Vagina (tissue), 2 donors: ENCODE measurements at regions not wholly inside any gene's neighbourhood (a gene's known extent, or its start where the extent isn't known, plus 50 kb on each side); places are given as distances from the start of the nearest gene placed in this dataset.
A peak's percentile ranks its signal among the peaks of the same experiment; 100 is the strongest.

Source experiments
- DNase-seq, 2 donors: peaks; one replicate each; pipeline ENCODE4 v3.0.0-alpha.2; 2017; ENCODE audit errors: extremely low spot score in 2 of 2
- H3K27ac ChIP-seq: fragments of 200-600 bp; sonication (generic); one replicate; pipeline ENCODE4 v1.5.1; 2019
- H3K27me3 ChIP-seq: fragments of 200-600 bp; sonication (generic); one replicate; pipeline ENCODE4 v1.5.1; 2019
- H3K36me3 ChIP-seq, 2 donors: fragments of 200-600 bp; sonication (generic); one replicate each; pipeline ENCODE4 v1.5.1; 2017 to 2019
- H3K4me1 ChIP-seq: fragments of 200-600 bp; sonication (generic); one replicate; pipeline ENCODE4 v1.5.1; 2019
- H3K4me3 ChIP-seq, 2 donors: fragments of 200-600 bp; sonication (generic); 1 replicate in 1 of 2; 2 replicates in 1 of 2; pipeline ENCODE4 v1.5.1; 2016 to 2019
- H3K9me3 ChIP-seq: fragments of 200-600 bp; sonication (generic); one replicate; pipeline ENCODE4 v1.5.1; 2019
- CTCF ChIP-seq, 3 experiments: fragments of 450-650 bp in 2 of 3; fragments of 200-600 bp in 1 of 3; sonication (generic) in 1 of 3; IDR thresholded peaks; one replicate each; pipeline ENCODE4 v1.5.1; 2017 to 2019; ENCODE audit warnings: antibody characterized with exemption in 3 of 3, mild to moderate bottlenecking in 2 of 3, moderate library complexity in 2 of 3
- POLR2A ChIP-seq, 2 donors: fragments of 450-650 bp; IDR thresholded peaks; one replicate each; pipeline ENCODE4 v1.6.1; 2017; ENCODE audit warnings: antibody characterized with exemption in 2 of 2, mild to moderate bottlenecking in 2 of 2, moderate library complexity in 2 of 2
- POLR2AphosphoS5 ChIP-seq, 2 donors: sonication (generic); formaldehyde crosslinking; IDR thresholded peaks; one replicate each; pipeline ENCODE4 v1.9.0; 2017; ENCODE audit warnings: antibody characterized with exemption in 2 of 2, mild to moderate bottlenecking in 2 of 2, low read depth in 1 of 2; ENCODE audit not compliant: insufficient read depth in 1 of 2
- intact Hi-C: fragments of 100-400 bp; cut with DNase I; formaldehyde crosslinking; loops from one replicate; pipeline ENCODE4 v1.15.1; 2023

- Histone ChIP-seq H3K27ac (peak overlapping the region; percentile 32), H3K27me3 (no peaks in the 10 kb centered on the region), H3K4me1 (peaks cover 9% of the 10 kb centered on the region), H3K4me3 (no peak overlapping the region), H3K36me3 (no peaks in the 10 kb centered on the region), H3K9me3 (no peaks in the 10 kb centered on the region)
- TF ChIP-seq POLR2AphosphoS5 (IDR thresholded peaks at IDR 0.05; ENCODE audit: insufficient read depth in 1 of 2, low read depth in 1 of 2) (no peak), CTCF (IDR thresholded peaks at IDR 0.05) (no peak), POLR2A (IDR thresholded peaks at IDR 0.05) (no peak)
- intact Hi-C loops, result no loop called here
- no peak for DNase-seq
These were observed 341.5 kb upstream of the ETAA1 start for GRCh38 chr2:67055387-67056304.

- Histone ChIP-seq H3K36me3 (no peaks in the 10 kb centered on the region), H3K27ac (no peak overlapping the region), H3K4me3 (no peak overlapping the region), H3K27me3 (no peaks in the 10 kb centered on the region), H3K4me1 (peaks cover 9% of the 10 kb centered on the region), H3K9me3 (no peaks in the 10 kb centered on the region)
- TF ChIP-seq CTCF (IDR thresholded peaks at IDR 0.05) (no peak), POLR2AphosphoS5 (IDR thresholded peaks at IDR 0.05; ENCODE audit: insufficient read depth in 1 of 2, low read depth in 1 of 2) (no peak), POLR2A (IDR thresholded peaks at IDR 0.05) (no peak)
- DNase-seq, result no peak
- intact Hi-C loops, result no loop called here
These were observed 340.0 kb upstream of the ETAA1 start for GRCh38 chr2:67057123-67057522.

- Histone ChIP-seq H3K27ac (no peak overlapping the region), H3K4me3 (no peak overlapping the region), H3K36me3 (no peaks in the 10 kb centered on the region), H3K27me3 (no peaks in the 10 kb centered on the region), H3K4me1 (peaks cover 9% of the 10 kb centered on the region), H3K9me3 (no peaks in the 10 kb centered on the region)
- TF ChIP-seq POLR2A (IDR thresholded peaks at IDR 0.05), result no peak
- TF ChIP-seq POLR2AphosphoS5 (IDR thresholded peaks at IDR 0.05; ENCODE audit: insufficient read depth in 1 of 2, low read depth in 1 of 2), result peak in 1 of 2 donors; percentile 45
- no peak for TF ChIP-seq CTCF (IDR thresholded peaks at IDR 0.05)
- no peak for DNase-seq
- intact Hi-C loops, result no loop called here
These were observed 339.0 kb upstream of the ETAA1 start for GRCh38 chr2:67057901-67058703.

GRCh38 chr2:67065046-67065445, 332.1 kb upstream of the ETAA1 start:
- no peaks in the 10 kb centered on the region for H3K27me3 ChIP-seq
- TF ChIP-seq POLR2AphosphoS5 (IDR thresholded peaks at IDR 0.05; ENCODE audit: insufficient read depth in 1 of 2, low read depth in 1 of 2), result peak; percentile 42 to 75
- no peak for TF ChIP-seq CTCF (IDR thresholded peaks at IDR 0.05)
- no peak for TF ChIP-seq POLR2A (IDR thresholded peaks at IDR 0.05)
- peak overlapping the region; percentile 33 for H3K27ac ChIP-seq
- no peaks in the 10 kb centered on the region for H3K4me1 ChIP-seq
- no peaks in the 10 kb centered on the region for H3K9me3 ChIP-seq
- intact Hi-C loops, result no loop called here
- DNase-seq, result no peak
- H3K4me3 ChIP-seq, result no peak overlapping the region
- H3K36me3 ChIP-seq, result no peaks in the 10 kb centered on the region
